Osteoblast (primary cell): ENCODE measurements at regions not wholly inside any gene's neighbourhood (a gene's known extent, or its start where the extent isn't known, plus 50 kb on each side); places are given as distances from the start of the nearest gene placed in this dataset.

ENCODE experiments used
- DNase-seq: peaks from one replicate; pipeline ENCODE4 v3.0.0; 2011; ENCODE audit warnings: low spot score, mixed read lengths; ENCODE audit not compliant: insufficient read length; ENCODE audit errors: missing footprints
- H2AFZ ChIP-seq: 2 replicates; pipeline ENCODE4 v1.6.0; 2011; ENCODE audit warnings: mild to moderate bottlenecking, low read length
- H3K27ac ChIP-seq: 2 replicates; pipeline ENCODE4 v1.5.1; 2011; ENCODE audit warnings: mild to moderate bottlenecking, low read depth, low read length, moderate library complexity
- H3K27me3 ChIP-seq: 2 replicates; pipeline ENCODE4 v1.6.0; 2012; ENCODE audit warnings: mild to moderate bottlenecking, control low read depth, inconsistent platforms, low read length, moderate library complexity; ENCODE audit not compliant: insufficient read depth
- H3K36me3 ChIP-seq: 2 replicates; pipeline ENCODE4 v1.5.1; 2011; ENCODE audit warnings: mild to moderate bottlenecking, low read length, control low read depth, moderate library complexity; ENCODE audit not compliant: insufficient read depth
- H3K4me1 ChIP-seq: 2 replicates; pipeline ENCODE4 v1.5.1; 2011; ENCODE audit warnings: mild to moderate bottlenecking, low read length, control low read depth, moderate library complexity; ENCODE audit not compliant: insufficient read depth
- H3K4me2 ChIP-seq: 2 replicates; pipeline ENCODE4 v1.6.0; 2011; ENCODE audit warnings: mild to moderate bottlenecking, low read length; ENCODE audit not compliant: insufficient read depth
- H3K4me3 ChIP-seq: fragments of 200-600 bp; sonication (generic); 3 replicates; pipeline ENCODE4 v1.5.1; 2012; ENCODE audit warnings: mild to moderate bottlenecking, low read length, inconsistent platforms; ENCODE audit not compliant: insufficient read depth
- H3K79me2 ChIP-seq: 2 replicates; pipeline ENCODE4 v1.6.0; 2012; ENCODE audit warnings: mild to moderate bottlenecking, low read length, control low read depth, inconsistent platforms; ENCODE audit not compliant: insufficient read depth
- H3K9me3 ChIP-seq: 2 replicates; pipeline ENCODE4 v1.5.1; 2011; ENCODE audit warnings: low read depth, low read length, control low read depth
- H4K20me1 ChIP-seq: 2 replicates; pipeline ENCODE4 v1.6.0; 2012; ENCODE audit warnings: mild to moderate bottlenecking, low read length, control low read depth; ENCODE audit not compliant: insufficient read depth
- CTCF ChIP-seq: IDR thresholded peaks from 2 replicates; pipeline ENCODE4 v1.5.1; 2011; ENCODE audit warnings: mild to moderate bottlenecking, low read depth, low read length, moderate library complexity; ENCODE audit errors: extremely low read depth

GRCh38 chr7:126040114-126041045, 1110.8 kb upstream of the POT1 start:
- no peaks in the 10 kb centered on the region for H3K27me3 ChIP-seq
- no peaks in the 10 kb centered on the region for H3K79me2 ChIP-seq
- DNase-seq: no peak
- H4K20me1 ChIP-seq: no peaks in the 10 kb centered on the region
- H3K4me1 ChIP-seq: no peaks in the 10 kb centered on the region
- H3K27ac ChIP-seq: no peak overlapping the region
- H3K4me3 ChIP-seq: no peak overlapping the region
- no peaks in the 10 kb centered on the region for H3K36me3 ChIP-seq
- no peak for TF ChIP-seq CTCF
- no peak overlapping the region for H3K4me2 ChIP-seq
- no peaks in the 10 kb centered on the region for H3K9me3 ChIP-seq
- H2AFZ ChIP-seq: no peak overlapping the region

GRCh38 chr7:126026421-126027088, 1096.9 kb upstream of the POT1 start:
- Histone ChIP-seq H3K4me2 (no peak overlapping the region), H3K4me3 (no peak overlapping the region), H3K4me1 (no peaks in the 10 kb centered on the region), H3K27me3 (no peaks in the 10 kb centered on the region), H3K36me3 (no peaks in the 10 kb centered on the region), H3K79me2 (no peaks in the 10 kb centered on the region), H2AFZ (no peak overlapping the region), H4K20me1 (no peaks in the 10 kb centered on the region), H3K9me3 (peaks cover 3% of the 10 kb centered on the region), H3K27ac (no peak overlapping the region)
- no peak for TF ChIP-seq CTCF
- no peak for DNase-seq

GRCh38 chr7:126022452-126022851, 1092.8 kb upstream of the POT1 start:
- Histone ChIP-seq H4K20me1 (no peaks in the 10 kb centered on the region), H2AFZ (no peak overlapping the region), H3K4me1 (no peaks in the 10 kb centered on the region), H3K4me2 (no peak overlapping the region), H3K79me2 (no peaks in the 10 kb centered on the region), H3K27ac (no peak overlapping the region), H3K4me3 (no peak overlapping the region), H3K9me3 (peaks cover 3% of the 10 kb centered on the region), H3K36me3 (no peaks in the 10 kb centered on the region), H3K27me3 (no peaks in the 10 kb centered on the region)
- DNase-seq: no peak
- no peak for TF ChIP-seq CTCF

- no peak for DNase-seq
- no peaks in the 10 kb centered on the region for H3K79me2 ChIP-seq
Measured at GRCh38 chr7:126016722-126017121, 1087.1 kb upstream of the POT1 start.

More at GRCh38 chr7:126016722-126017121, 1087.1 kb upstream of the POT1 start:
- no peak overlapping the region for H3K27ac ChIP-seq
- no peaks in the 10 kb centered on the region for H4K20me1 ChIP-seq
- peaks cover 2% of the 10 kb centered on the region for H3K9me3 ChIP-seq
- H2AFZ ChIP-seq: no peak overlapping the region
- no peak overlapping the region for H3K4me2 ChIP-seq
- H3K4me1 ChIP-seq: no peaks in the 10 kb centered on the region
- no peaks in the 10 kb centered on the region for H3K36me3 ChIP-seq
- no peaks in the 10 kb centered on the region for H3K27me3 ChIP-seq
- no peak overlapping the region for H3K4me3 ChIP-seq
- TF ChIP-seq CTCF: no peak
